ENCODE measurements at regions not wholly inside any gene's neighbourhood (a gene's known extent, or its start where the extent isn't known, plus 50 kb on each side); places are given as distances from the start of the nearest gene placed in this dataset.
A peak's percentile ranks its signal among the peaks of the same experiment; 100 is the strongest.

DNA sequence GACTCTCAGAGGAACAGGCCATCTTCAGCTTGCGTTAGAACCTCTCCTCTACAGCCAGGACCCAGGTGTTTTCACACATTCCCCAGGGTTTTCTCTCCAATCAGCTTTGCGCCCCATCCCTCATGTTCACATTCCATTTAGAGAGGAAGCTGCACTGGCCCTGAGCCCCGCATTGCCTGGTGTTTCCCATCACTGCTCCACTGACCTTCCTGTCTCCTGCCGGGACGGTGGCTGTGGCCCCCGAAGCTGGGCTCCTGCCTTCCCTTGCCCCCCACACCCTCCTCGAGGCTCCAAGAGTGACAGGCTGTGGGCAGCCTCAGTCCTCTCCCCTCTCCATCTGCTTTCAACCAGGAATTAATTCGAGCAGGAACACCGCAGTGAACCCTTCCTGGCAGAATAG lies 357.3 kb downstream of the THBS2 start:
- DNase-seq = no peak

DNA sequence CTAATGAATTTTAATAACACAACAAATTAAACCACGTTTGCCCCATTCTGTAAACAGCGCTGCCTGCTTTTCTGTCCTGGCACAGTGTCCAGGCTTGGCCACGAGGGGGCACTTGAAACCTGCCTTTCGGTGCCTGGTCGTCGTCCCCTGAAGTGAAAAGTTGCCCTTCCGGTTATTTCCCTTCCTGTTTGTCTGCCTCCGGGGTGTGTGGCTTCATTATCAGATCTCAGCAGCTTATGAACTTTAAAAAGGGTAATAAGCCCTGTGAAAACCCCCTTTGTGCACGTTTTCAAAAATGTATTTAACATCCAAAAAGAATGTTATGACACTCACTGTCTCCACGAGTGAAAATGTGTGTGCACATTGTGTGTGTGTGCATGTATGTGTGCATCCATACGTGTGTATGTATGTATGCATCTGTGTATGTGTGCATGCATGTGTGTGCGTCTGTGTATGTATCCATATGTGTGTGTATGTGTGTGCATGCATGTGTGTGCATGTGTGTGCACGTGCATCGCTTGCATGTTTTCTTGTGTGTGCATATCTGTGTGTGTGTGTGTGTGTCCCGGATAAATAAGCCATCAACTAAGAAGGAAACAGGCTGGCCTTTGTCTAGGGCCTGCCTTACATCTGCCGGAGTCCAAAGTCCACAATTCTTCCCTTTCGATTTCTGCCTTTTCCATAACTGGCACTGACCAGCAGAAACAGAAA lies 358.4 kb downstream of the THBS2 start:
- peak; percentile 65 for DNase-seq

DNA sequence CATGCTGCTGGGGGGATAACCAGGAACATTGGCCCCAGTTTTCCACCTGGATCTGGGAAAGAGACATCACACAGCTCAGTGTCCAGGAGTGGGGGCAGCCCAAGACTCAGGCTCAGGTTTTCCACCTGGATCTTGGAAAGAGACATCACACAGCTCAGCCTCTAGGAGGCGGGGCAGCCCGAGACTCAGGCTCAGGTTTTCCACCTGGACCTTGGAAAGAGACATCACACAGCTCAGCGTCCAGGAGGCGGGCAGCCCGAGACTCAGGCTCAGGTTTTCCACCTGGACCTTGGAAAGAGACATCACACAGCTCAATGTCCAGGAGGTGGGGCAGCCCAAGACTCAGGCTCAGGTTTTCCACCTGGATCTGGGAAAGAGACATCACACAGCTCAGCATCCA lies 361.6 kb downstream of the THBS2 start:
- DNase-seq = no peak

DNA sequence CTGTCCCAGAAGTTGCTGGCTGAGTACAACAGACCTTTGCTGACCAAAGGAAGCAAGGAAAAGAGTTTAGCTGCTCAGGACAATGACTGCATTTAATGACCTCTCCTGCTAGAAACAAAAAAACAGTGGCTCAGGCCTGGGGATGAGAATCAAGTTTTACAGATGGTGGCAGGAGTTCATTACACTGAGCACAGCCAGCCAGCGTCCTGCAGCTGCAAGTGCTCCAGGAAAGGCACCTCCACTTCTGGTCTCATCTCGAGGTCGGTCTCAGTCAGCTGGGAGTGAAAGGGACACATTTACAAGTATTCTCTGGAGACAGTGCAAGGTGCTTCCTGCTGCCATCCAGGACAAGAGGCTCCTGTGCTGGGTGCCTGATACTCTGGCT lies 362.7 kb downstream of the THBS2 start:
- DNase-seq = no peak

DNA sequence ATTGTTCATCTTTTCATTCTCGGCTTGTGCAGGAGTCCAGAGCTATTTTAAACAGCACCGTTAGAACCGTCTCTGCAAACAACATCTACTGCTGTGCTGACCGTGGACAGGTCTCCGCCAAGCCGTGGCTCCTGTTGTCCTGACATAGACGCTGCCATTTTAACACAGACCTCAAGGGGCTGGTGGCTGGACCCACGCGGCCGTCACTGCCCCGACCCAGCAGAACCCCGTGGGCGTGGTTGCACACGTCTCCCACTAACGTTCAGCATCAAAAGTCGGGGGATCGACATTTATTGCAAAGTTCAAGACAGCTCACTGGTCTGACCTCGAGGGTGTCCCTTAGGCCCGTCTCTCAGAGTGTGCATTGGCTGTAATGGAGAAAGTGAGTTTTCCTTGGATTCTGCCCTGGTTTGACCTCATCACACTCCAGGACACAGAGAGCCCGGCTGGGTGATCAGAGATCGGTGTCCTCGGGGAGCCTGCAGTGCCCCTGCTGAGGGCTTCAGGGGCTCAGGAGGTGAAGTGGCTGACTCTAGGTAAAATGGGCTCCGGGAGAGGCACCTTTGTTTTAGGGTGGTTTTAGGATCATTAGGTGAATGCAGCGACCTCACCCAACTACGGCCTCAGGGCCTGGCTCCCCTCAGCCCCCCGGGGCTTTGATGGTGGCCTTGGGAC lies 363.2 kb downstream of the THBS2 start:
- no peak for DNase-seq

GRCh38 chr6:168888786-168889345 lies 364.8 kb downstream of the THBS2 start:
- DNase-seq = no peak

DNA sequence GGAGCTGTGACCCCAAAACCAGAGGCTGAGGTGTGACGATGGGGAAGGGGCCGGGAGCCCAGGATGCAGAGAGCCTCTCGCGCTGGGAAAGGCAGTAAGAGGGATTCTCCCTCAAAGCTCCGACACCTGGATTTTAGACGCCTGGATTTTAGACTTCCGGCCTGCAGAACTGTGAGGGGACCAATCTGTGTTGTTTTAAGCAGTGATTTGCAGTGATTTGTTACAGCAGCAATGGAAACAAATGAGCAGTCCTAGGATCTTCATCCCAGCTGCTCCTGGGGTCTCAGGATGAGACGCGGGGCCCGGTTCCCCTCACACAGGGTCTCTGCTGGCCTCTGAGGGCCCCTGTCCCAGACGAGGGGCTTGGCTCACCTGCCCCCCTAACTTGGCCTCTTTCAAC lies 365.5 kb downstream of the THBS2 start:
- DNase-seq = no peak

DNA sequence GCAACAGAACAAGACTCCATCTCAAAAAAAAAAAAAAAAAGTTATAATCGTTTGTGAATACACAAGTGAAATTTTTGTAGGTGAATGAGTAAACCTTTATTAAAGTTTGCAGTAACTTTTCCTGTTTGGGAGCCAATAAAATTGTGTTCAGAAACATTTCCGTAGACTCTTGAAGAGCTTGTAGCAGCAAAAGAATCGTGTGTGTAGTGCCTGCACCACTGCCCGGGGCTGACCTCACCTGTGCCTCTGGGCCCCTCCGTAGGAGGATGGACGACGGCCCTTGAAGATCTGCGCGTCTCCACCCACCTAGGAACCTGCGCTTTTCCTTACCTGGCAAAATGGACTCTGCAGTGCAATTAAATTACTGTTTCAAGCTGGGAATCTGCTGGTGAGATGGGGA lies 366.0 kb downstream of the THBS2 start:
- DNase-seq = no peak

DNA sequence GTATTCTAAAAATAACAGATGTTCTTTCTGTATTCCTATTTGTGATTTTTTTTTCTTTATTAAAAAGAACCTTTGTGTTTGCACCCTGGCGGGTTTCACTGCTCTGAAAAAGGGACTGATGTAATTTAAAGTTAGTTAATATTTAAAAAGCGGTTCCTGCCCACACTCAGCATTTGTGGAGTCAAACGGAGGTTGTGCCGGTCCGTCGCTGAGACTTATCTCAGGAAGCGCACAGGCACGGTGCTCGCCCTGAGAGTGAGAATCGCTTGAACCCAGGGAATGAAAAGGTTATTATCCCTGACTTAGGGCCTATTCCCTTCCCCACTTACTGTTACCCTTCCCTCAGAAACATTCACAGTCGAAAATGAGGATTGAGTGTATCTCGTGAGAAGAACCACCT lies 366.7 kb downstream of the THBS2 start:
- DNase-seq = no peak

- DNase-seq = no peak
These were observed 367.6 kb downstream of the THBS2 start for GRCh38 chr6:168885751-168886742.

DNA sequence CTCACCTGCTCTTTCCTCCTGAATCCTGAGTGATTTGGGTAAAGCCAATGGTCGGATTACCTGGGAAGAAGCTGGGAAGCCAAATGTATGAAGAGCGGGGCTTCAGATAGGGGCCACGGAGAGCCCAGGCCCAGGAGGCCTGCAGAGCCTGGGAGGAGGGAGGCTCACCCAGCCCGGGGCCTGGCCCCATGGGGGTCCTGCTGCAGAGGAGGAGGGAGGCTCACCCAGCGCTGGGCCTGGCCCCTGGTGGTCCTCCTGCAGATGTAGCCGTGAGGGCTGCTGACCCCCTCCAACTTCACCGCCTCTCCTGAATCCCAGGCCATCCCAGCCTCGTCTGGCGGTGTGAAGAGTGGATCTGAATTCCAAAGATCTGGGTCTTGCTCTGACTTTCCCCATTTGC lies 368.4 kb downstream of the THBS2 start:
- DNase-seq = no peak

GRCh38 chr6:168884646-168885086 lies 369.0 kb downstream of the THBS2 start:
- DNase-seq = peak; percentile 71

DNA sequence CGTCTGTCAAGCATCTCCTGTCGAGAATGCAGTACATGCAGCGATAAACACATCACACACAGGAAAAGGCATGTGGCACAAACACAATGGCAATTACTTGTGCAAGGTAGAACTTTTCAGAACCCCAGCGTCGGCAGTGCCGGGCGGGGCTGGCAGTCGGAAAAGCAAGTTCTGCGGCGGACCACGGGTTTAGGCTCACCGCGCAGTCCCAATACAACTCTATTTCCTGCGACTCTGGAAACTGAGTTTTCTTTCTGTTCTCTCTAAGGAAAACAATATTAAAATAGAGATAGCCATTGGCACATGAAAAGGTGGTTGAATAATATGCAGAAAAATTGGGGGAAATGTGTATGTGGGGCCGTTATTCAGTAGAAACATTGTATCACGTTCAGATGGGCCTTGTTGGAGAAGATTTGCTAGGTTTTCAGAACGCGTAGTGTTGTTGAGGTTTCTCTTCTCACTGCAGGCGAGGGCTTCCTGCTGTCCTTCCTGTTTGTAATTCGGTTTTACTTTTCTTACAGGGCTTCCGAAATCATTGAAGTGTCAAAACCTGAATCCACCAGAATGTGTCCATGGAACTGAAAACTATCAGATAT lies 369.5 kb downstream of the THBS2 start:
- DNase-seq = no peak

DNA sequence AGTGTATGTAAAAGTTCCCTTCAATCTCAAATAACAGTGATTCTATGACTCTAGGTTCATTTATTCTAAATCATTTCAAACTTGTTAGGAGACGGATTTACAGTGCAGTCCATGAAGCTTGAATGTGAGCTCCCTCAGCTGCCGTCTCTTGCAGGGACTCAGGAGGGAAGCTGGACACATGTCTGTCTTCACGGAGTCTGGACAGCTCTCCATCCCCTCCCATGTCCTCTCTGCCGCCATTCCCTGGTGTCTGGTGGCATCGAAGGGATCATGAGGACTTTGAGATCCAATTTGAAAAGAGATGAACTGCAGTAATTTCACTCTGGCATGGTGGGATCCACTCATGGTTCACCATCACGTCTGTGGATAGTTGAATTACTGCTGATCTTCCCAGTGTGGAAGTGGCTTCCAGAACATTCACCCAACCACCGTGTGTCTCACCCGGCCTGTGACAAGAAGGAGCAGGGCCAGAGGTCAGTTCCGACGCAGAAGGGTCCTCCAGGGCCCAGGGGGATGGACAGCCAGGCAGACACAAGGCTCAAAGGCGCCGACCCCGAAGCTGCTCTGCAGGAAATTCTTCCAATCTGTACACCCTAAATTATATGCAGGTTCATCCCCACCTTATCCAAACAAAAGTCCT lies 370.1 kb downstream of the THBS2 start:
- no peak for DNase-seq

DNA sequence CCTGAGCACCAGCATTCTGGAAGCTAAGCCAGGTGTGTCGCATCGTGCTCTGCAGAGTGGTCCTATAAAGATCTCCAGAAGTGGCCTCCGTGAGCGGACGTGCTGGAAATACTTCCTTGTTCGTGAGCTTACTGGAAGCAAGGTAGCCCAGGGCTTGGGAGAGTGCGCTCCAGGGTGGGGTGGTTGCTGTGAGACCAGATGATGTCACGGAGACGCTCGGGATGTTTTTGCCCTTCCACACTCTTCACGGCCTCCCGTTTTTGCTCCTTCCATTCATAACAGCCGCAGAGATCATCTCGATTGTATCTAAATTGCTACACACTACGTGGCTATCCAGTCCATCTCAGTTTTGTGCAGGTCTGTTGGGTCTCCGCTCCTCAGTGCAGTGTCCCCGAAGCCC lies 373.4 kb downstream of the THBS2 start:
- DNase-seq = no peak

GRCh38 chr6:168877821-168878282 lies 375.8 kb downstream of the THBS2 start:
- no peak for DNase-seq

DNA sequence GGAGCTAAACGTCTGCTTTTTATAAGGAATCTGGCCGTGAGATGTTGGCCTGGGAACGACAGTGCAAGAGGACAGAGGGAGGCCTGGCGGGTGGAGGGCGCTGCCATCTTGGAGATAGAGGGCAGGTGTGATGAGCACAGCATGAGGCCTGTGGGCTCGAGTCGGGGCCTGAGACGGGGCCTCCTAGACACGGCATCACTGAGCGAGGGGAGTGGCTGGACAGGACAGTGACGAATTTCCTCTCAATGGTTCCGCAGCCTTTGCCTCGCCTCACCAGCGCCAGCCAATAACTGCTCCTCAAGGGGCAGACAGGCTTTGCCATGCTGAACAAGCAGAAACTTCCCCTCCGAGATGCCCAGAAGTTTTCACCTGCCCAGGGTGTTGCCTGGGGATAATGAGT lies 376.7 kb downstream of the THBS2 start:
- no peak for DNase-seq

- no peak for DNase-seq
These were observed 377.7 kb downstream of the THBS2 start for GRCh38 chr6:168875811-168876576.

DNA sequence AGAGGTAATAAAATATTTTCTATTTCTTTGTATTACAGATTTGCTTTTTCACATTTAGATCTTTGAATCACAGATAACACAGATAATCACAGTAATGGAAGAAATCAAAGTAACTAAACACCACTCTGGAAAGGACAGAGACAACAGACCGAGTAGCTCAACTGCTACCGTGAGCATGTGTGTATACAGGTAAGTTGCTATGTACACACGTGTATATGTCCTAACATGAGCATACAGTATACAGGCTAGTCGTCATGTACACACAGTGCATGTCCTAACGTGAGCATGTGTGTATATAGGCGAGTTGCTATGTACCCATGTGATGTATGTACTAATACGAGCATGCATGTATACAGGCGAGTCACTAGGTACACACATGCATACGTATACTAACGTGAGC lies 379.0 kb downstream of the THBS2 start:
- DNase-seq = no peak

- no peak for DNase-seq
These were observed 380.1 kb downstream of the THBS2 start for GRCh38 chr6:168873278-168874190.
